Ishikawa (cell line): ENCODE measurements at regions not wholly inside any gene's neighbourhood (a gene's known extent, or its start where the extent isn't known, plus 50 kb on each side); places are given as distances from the start of the nearest gene placed in this dataset.

Source experiments
- EGR1 ChIP-seq: IDR thresholded peaks from 2 replicates; pipeline ENCODE4 v1.6.1; 2012
- EP300 ChIP-seq: IDR thresholded peaks from 2 replicates; pipeline ENCODE4 v1.6.1; 2012; ENCODE audit warnings: borderline replicate concordance
- MAX ChIP-seq: IDR thresholded peaks from 2 replicates; pipeline ENCODE4 v1.6.1; 2012
- RAD21 ChIP-seq: IDR thresholded peaks from 2 replicates; pipeline ENCODE4 v1.6.1; 2012; ENCODE audit warnings: low read depth
- REST ChIP-seq: IDR thresholded peaks from 2 replicates; pipeline ENCODE4 v1.6.1; 2012; ENCODE audit warnings: low read depth, mild to moderate bottlenecking
- TAF1 ChIP-seq: IDR thresholded peaks from 2 replicates; pipeline ENCODE4 v1.6.1; 2012; ENCODE audit warnings: low read depth, mild to moderate bottlenecking

- no peak for TF ChIP-seq MAX
- TF ChIP-seq EGR1 = no peak
- no peak for TF ChIP-seq RAD21
- no peak for TF ChIP-seq REST
- TF ChIP-seq TAF1 = no peak
- no peak for TF ChIP-seq EP300
These were observed 149.9 kb upstream of the SLIT2 start for GRCh38 chr4:20101831-20102230.
